Smooth muscle cell (in vitro differentiated cells): ENCODE measurements at regions not wholly inside any gene's neighbourhood (a gene's known extent, or its start where the extent isn't known, plus 50 kb on each side); places are given as distances from the start of the nearest gene placed in this dataset.

ENCODE experiments used
- DNase-seq: peaks from one replicate; lab custom pipeline; 2025; ENCODE audit not compliant: unreplicated experiment; lab: John Stamatoyannopoulos, UW
- H2AFZ ChIP-seq: fragments of 200-600 bp; sonication (generic); 2 replicates; pipeline ENCODE4 v1.6.0; 2016; ENCODE audit warnings: antibody characterized with exemption, low read depth, mild to moderate bottlenecking
- H3F3A ChIP-seq: fragments of 200-600 bp; sonication (generic); 2 replicates; pipeline ENCODE4 v1.6.0; 2017; ENCODE audit warnings: antibody characterized with exemption, low read depth
- H3K27ac ChIP-seq: fragments of 200-600 bp; sonication (generic); 2 replicates; pipeline ENCODE4 v1.5.1; 2016; ENCODE audit warnings: low read depth, mild to moderate bottlenecking
- H3K27me3 ChIP-seq: fragments of 200-600 bp; sonication (generic); 2 replicates; pipeline ENCODE4 v1.6.1; 2016; ENCODE audit warnings: low read depth, mild to moderate bottlenecking
- H3K36me3 ChIP-seq: fragments of 200-600 bp; sonication (generic); 2 replicates; pipeline ENCODE4 v1.5.1; 2016; ENCODE audit warnings: low read depth
- H3K4me1 ChIP-seq: fragments of 200-600 bp; sonication (generic); 2 replicates; pipeline ENCODE4 v1.5.1; 2016; ENCODE audit warnings: low read depth
- H3K4me2 ChIP-seq: fragments of 200-600 bp; sonication (generic); 2 replicates; pipeline ENCODE4 v1.6.0; 2016; ENCODE audit warnings: mild to moderate bottlenecking
- H3K4me3 ChIP-seq: fragments of 200-600 bp; sonication (generic); 2 replicates; pipeline ENCODE4 v1.5.1; 2016; ENCODE audit warnings: mild to moderate bottlenecking
- H3K79me2 ChIP-seq: fragments of 200-600 bp; sonication (generic); 2 replicates; pipeline ENCODE4 v1.6.0; 2016; ENCODE audit warnings: low read depth, mild to moderate bottlenecking
- H3K9ac ChIP-seq: fragments of 200-600 bp; sonication (generic); 2 replicates; pipeline ENCODE4 v1.6.0; 2016; ENCODE audit warnings: low read depth
- H3K9me3 ChIP-seq: fragments of 200-600 bp; sonication (generic); replicated peaks from 2 replicates; pipeline ENCODE4 v1.5.1; 2016; ENCODE audit warnings: low read depth
- H4K20me1 ChIP-seq: fragments of 200-600 bp; sonication (generic); 2 replicates; pipeline ENCODE4 v1.6.0; 2016; ENCODE audit warnings: low read depth
- CTCF ChIP-seq: fragments of 200-600 bp; sonication (generic); IDR thresholded peaks from 2 replicates; pipeline ENCODE4 v1.5.1; 2017; ENCODE audit warnings: borderline replicate concordance, mild to moderate bottlenecking, antibody characterized with exemption; ENCODE audit not compliant: insufficient read depth, poor library complexity, severe bottlenecking
- WGBS: methylation state at CpG from one replicate; pipeline ENCODE4 v1.1.7; 2016; ENCODE audit warnings: low lambda C conversion rate; 5-methylcytosine and 5-hydroxymethylcytosine counted together

GRCh38 chr16:86390335-86390734 is 120.0 kb upstream of the FOXF1 start:
- Histone ChIP-seq H3K27me3 (no peaks in the 10 kb centered on the region), H3K36me3 (no peaks in the 10 kb centered on the region), H3F3A (peaks cover 19% of the 10 kb centered on the region), H3K4me3 (no peak overlapping the region), H3K27ac (peak overlapping the region; percentile 82), H3K4me1 (no peaks in the 10 kb centered on the region), H2AFZ (no peak overlapping the region), H3K9ac (no peak overlapping the region), H3K9me3 (no peaks in the 10 kb centered on the region), H3K4me2 (peak overlapping the region; percentile 58), H4K20me1 (no peaks in the 10 kb centered on the region), H3K79me2 (no peaks in the 10 kb centered on the region)
- 85% methylated on average over 1 of the region's 1 CpG for WGBS
- DNase-seq = no peak
- TF ChIP-seq CTCF = no peak

GRCh38 chr16:86391486-86391885 is 118.8 kb upstream of the FOXF1 start:
- H3K27me3 ChIP-seq = no peaks in the 10 kb centered on the region
- H3K36me3 ChIP-seq = no peaks in the 10 kb centered on the region
- TF ChIP-seq CTCF = no peak
- peaks cover 30% of the 10 kb centered on the region for H3F3A ChIP-seq
- H3K4me1 ChIP-seq = peaks cover 6% of the 10 kb centered on the region
- H3K9ac ChIP-seq = no peak overlapping the region
- no peaks in the 10 kb centered on the region for H4K20me1 ChIP-seq
- DNase-seq = no peak
- H2AFZ ChIP-seq = no peak overlapping the region
- no peak overlapping the region for H3K4me3 ChIP-seq
- no peaks in the 10 kb centered on the region for H3K9me3 ChIP-seq
- peak overlapping the region; percentile 82 for H3K27ac ChIP-seq
- no peaks in the 10 kb centered on the region for H3K79me2 ChIP-seq
- peak overlapping the region; percentile 58 for H3K4me2 ChIP-seq
- WGBS = 56% methylated on average over 6 of the region's 6 CpGs

- no peak overlapping the region for H2AFZ ChIP-seq
- DNase-seq = no peak
- no peaks in the 10 kb centered on the region for H3K36me3 ChIP-seq
- no peak for TF ChIP-seq CTCF
- H3K9ac ChIP-seq = no peak overlapping the region
- no peaks in the 10 kb centered on the region for H3K27me3 ChIP-seq
- H3K4me1 ChIP-seq = peaks cover 8% of the 10 kb centered on the region
- WGBS = 28% methylated on average over 9 of the region's 9 CpGs
- H3F3A ChIP-seq = peaks cover 32% of the 10 kb centered on the region
- H3K4me3 ChIP-seq = no peak overlapping the region
- peak overlapping the region; percentile 82 for H3K27ac ChIP-seq
- H4K20me1 ChIP-seq = no peaks in the 10 kb centered on the region
- peak overlapping the region; percentile 58 for H3K4me2 ChIP-seq
- H3K9me3 ChIP-seq = no peaks in the 10 kb centered on the region
- no peaks in the 10 kb centered on the region for H3K79me2 ChIP-seq
These were observed 118.3 kb upstream of the FOXF1 start for GRCh38 chr16:86391984-86392383.

- Histone ChIP-seq H3K36me3 (no peaks in the 10 kb centered on the region), H3K9ac (no peak overlapping the region), H3K4me3 (no peak overlapping the region), H3K27me3 (no peaks in the 10 kb centered on the region), H2AFZ (no peak overlapping the region), H3K9me3 (no peaks in the 10 kb centered on the region), H3K4me1 (peaks cover 8% of the 10 kb centered on the region), H3K27ac (peak overlapping the region; percentile 57), H3K4me2 (peak overlapping the region; percentile 58), H3K79me2 (no peaks in the 10 kb centered on the region), H3F3A (peaks cover 33% of the 10 kb centered on the region), H4K20me1 (no peaks in the 10 kb centered on the region)
- WGBS = 44% methylated on average over 8 of the region's 8 CpGs
- DNase-seq = no peak
- TF ChIP-seq CTCF = no peak
These were observed 117.7 kb upstream of the FOXF1 start for GRCh38 chr16:86392436-86393152.
